GM21515 (cell line): ENCODE measurements at regions not wholly inside any gene's neighbourhood (a gene's known extent, or its start where the extent isn't known, plus 50 kb on each side); places are given as distances from the start of the nearest gene placed in this dataset.
"Not testable (repeated sequence)": the region's sequence is repeated elsewhere in the genome, so short reads cannot be mapped to it uniquely, and the experiment has no call there.

Experiments used
- ATAC-seq: cut with Tn5 transposase; IDR thresholded peaks from one replicate; pipeline ENCODE4 v1.9.1; 2021; ENCODE audit not compliant: unreplicated experiment

GRCh38 chr5:109283086-109283485 is 126.7 kb downstream of the PJA2 start:
- ATAC-seq: not testable (repeated sequence)

GRCh38 chr5:109281136-109281690 is 128.6 kb downstream of the PJA2 start:
- ATAC-seq: no peak

- no peak for ATAC-seq
Observed at GRCh38 chr5:109278141-109278540, 131.6 kb downstream of the PJA2 start.

GRCh38 chr5:109275919-109276318 is 133.9 kb downstream of the PJA2 start:
- no peak for ATAC-seq

GRCh38 chr5:109273594-109273993 is 136.2 kb downstream of the PJA2 start:
- ATAC-seq: no peak

- no peak for ATAC-seq
Observed at GRCh38 chr5:109267283-109267682, 142.5 kb downstream of the PJA2 start.

GRCh38 chr5:109258755-109259154 is 151.0 kb downstream of the PJA2 start:
- no peak for ATAC-seq

- ATAC-seq: no peak
Observed at GRCh38 chr5:109256486-109256885, 153.3 kb downstream of the PJA2 start.

- no peak for ATAC-seq
Observed at GRCh38 chr5:109254511-109254910, 155.3 kb downstream of the PJA2 start.

GRCh38 chr5:109253262-109253661 is 156.5 kb downstream of the PJA2 start:
- no peak for ATAC-seq

GRCh38 chr5:109252731-109253130 is 157.0 kb downstream of the PJA2 start:
- no peak for ATAC-seq

- no peak for ATAC-seq
Observed at GRCh38 chr5:109250533-109251329, 159.0 kb downstream of the PJA2 start.

- no peak for ATAC-seq
Observed at GRCh38 chr5:109250080-109250479, 159.7 kb downstream of the PJA2 start.

GRCh38 chr5:109249126-109249525 is 160.6 kb downstream of the PJA2 start:
- ATAC-seq: no peak

- peak; percentile 61 for ATAC-seq
Observed at GRCh38 chr5:109247986-109248385, 161.8 kb downstream of the PJA2 start.

- ATAC-seq: no peak
Observed at GRCh38 chr5:109246841-109247592, 162.8 kb downstream of the PJA2 start.
